ENCODE measurements at regions not wholly inside any gene's neighbourhood (a gene's known extent, or its start where the extent isn't known, plus 50 kb on each side); places are given as distances from the start of the nearest gene placed in this dataset.
"Not testable (repeated sequence)": the region's sequence is repeated elsewhere in the genome, so short reads cannot be mapped to it uniquely, and the experiment has no call there.

GRCh38 chr3:8328967-8329366, 172.7 kb upstream of the LMCD1 start:
- DNase-seq, result no peak
- H3K4me3 Mint-ChIP-seq, result no peak overlapping the region
- peak; percentile 69 for ATAC-seq
- peaks cover 27% of the 10 kb centered on the region for H3K4me1 Mint-ChIP-seq
- H3K27ac Mint-ChIP-seq, result peak overlapping the region; percentile 76
- no peaks in the 10 kb centered on the region for H3K9me3 ChIP-seq (ENCODE audit: control insufficient read depth, low read length, poor library complexity, severe bottlenecking)
- H3K27me3 Mint-ChIP-seq, result peaks cover 5% of the 10 kb centered on the region
- peaks cover 3% of the 10 kb centered on the region for H3K36me3 Mint-ChIP-seq (ENCODE audit: low read depth)

GRCh38 chr3:8329598-8329997, 172.0 kb upstream of the LMCD1 start:
- H3K9me3 ChIP-seq (ENCODE audit: control insufficient read depth, low read length, poor library complexity, severe bottlenecking), result no peaks in the 10 kb centered on the region
- Mint-ChIP-seq H3K27me3 (peaks cover 5% of the 10 kb centered on the region), H3K4me3 (peak overlapping the region; percentile 19), H3K27ac (peak overlapping the region; percentile 76), H3K4me1 (peaks cover 27% of the 10 kb centered on the region), H3K36me3 (ENCODE audit: low read depth) (peaks cover 3% of the 10 kb centered on the region)
- DNase-seq (no peak), ATAC-seq (no peak)

DNA sequence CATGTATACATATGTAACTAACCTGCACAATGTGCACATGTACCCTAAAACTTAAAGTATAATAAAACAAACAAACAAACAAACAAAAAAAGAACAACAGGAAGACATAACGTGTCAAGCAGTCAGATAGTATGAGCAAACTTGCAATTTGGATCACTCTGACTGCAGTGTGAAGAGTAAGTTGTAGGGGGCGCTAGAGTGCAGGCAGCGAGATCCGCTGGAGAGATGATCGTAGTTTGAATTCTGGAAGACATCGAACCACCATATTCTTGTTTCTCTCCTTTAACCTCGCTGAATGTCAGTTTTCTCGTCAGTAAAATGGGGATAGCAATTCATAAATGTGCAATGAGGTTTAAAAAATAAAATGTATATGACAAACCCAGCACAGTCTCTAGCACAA, 165.2 kb upstream of the LMCD1 start:
- H3K4me3 Mint-ChIP-seq, result no peak overlapping the region
- H3K4me1 Mint-ChIP-seq, result peaks cover 2% of the 10 kb centered on the region
- no peaks in the 10 kb centered on the region for H3K27me3 Mint-ChIP-seq
- ATAC-seq (no peak), DNase-seq (no peak)
- H3K27ac Mint-ChIP-seq, result no peak overlapping the region
- H3K9me3 ChIP-seq (ENCODE audit: control insufficient read depth, low read length, poor library complexity, severe bottlenecking), result no peaks in the 10 kb centered on the region
- no peaks in the 10 kb centered on the region for H3K36me3 Mint-ChIP-seq (ENCODE audit: low read depth)

- H3K9me3 ChIP-seq (ENCODE audit: control insufficient read depth, low read length, poor library complexity, severe bottlenecking), result no peaks in the 10 kb centered on the region
These were observed 163.2 kb upstream of the LMCD1 start for GRCh38 chr3:8338424-8338823.

GRCh38 chr3:8341821-8342247, 159.8 kb upstream of the LMCD1 start:
- Mint-ChIP-seq H3K4me1 (no peaks in the 10 kb centered on the region), H3K36me3 (ENCODE audit: low read depth) (no peaks in the 10 kb centered on the region), H3K4me3 (no peak overlapping the region), H3K27me3 (no peaks in the 10 kb centered on the region), H3K27ac (no peak overlapping the region)
- DNase-seq (no peak), ATAC-seq (no peak)
- no peaks in the 10 kb centered on the region for H3K9me3 ChIP-seq (ENCODE audit: control insufficient read depth, low read length, poor library complexity, severe bottlenecking)

More at GRCh38 chr3:8338424-8338823, 163.2 kb upstream of the LMCD1 start:
- no peaks in the 10 kb centered on the region for H3K4me1 Mint-ChIP-seq
- ATAC-seq, result no peak
- no peak overlapping the region for H3K27ac Mint-ChIP-seq
- H3K27me3 Mint-ChIP-seq, result no peaks in the 10 kb centered on the region
- no peak overlapping the region for H3K4me3 Mint-ChIP-seq
- no peaks in the 10 kb centered on the region for H3K36me3 Mint-ChIP-seq (ENCODE audit: low read depth)
- no peak for DNase-seq

DNA sequence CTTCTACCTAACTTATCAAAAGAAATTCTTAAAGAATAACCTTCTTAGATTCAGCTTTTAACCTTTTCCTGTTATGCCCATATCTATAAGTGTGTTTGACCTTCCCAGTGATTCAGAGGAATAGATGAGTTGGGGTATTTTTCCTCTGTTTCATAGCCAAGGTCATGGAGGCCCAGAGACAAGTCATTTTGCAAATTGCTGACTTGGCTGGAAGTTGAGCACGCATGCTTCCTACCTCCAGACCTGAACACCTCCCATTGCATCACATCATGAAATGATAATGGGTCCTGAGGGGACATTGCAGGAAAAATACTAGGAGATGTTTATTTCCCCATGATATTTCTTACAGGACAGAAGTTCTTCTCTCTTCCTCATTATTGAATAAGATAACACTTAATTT, 158.6 kb upstream of the LMCD1 start:
- no peaks in the 10 kb centered on the region for H3K9me3 ChIP-seq (ENCODE audit: control insufficient read depth, low read length, poor library complexity, severe bottlenecking)
- Mint-ChIP-seq H3K36me3 (ENCODE audit: low read depth) (no peaks in the 10 kb centered on the region), H3K27ac (no peak overlapping the region), H3K4me3 (no peak overlapping the region), H3K4me1 (no peaks in the 10 kb centered on the region), H3K27me3 (no peaks in the 10 kb centered on the region)
- ATAC-seq, result no peak
- no peak for DNase-seq

DNA sequence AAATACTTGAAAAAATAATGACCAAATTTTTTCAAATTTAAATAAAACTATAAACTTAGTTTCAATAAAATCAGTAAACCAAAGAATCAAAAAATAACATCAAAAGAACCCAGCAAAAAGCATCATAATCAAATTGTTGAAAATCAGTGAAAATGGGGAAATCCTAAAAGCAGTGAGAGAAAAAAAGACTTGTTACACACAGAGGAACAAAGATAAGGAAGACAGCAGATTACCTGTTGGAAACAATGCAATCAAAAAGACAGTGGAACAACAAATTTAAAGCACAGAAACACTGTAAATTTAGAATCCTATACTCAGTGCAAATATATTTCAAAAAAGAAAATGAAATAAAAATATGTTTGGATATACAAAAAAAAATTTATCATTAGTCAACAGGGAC, 156.2 kb upstream of the LMCD1 start:
- DNase-seq (no peak), ATAC-seq (no peak)
- H3K36me3 Mint-ChIP-seq (ENCODE audit: low read depth), result no peaks in the 10 kb centered on the region
- H3K27me3 Mint-ChIP-seq, result no peaks in the 10 kb centered on the region
- no peak overlapping the region for H3K4me3 Mint-ChIP-seq
- no peaks in the 10 kb centered on the region for H3K4me1 Mint-ChIP-seq
- no peak overlapping the region for H3K27ac Mint-ChIP-seq
- H3K9me3 ChIP-seq (ENCODE audit: control insufficient read depth, low read length, poor library complexity, severe bottlenecking), result no peaks in the 10 kb centered on the region

DNA sequence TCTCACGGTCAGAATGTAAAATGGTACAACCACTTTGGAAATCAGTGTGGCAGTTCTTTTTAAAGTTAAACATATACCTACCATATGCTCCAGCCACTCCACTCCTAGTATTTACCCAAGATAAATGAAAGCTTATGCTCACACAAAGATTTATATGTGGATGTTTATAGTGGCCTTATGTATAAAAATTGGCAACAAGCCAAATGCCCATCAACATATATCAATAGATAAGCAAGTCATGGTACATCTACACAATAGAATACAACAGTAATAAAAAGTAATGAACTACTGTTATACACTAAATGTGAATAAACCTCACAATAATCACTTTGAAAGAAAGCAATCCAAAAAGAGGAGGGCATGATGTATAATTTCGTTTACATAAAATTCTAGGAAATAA, 153.5 kb upstream of the LMCD1 start:
- no peak for DNase-seq
- Mint-ChIP-seq H3K4me3 (no peak overlapping the region), H3K36me3 (ENCODE audit: low read depth) (no peaks in the 10 kb centered on the region), H3K27ac (no peak overlapping the region), H3K27me3 (no peaks in the 10 kb centered on the region), H3K4me1 (no peaks in the 10 kb centered on the region)
- H3K9me3 ChIP-seq (ENCODE audit: control insufficient read depth, low read length, poor library complexity, severe bottlenecking), result no peaks in the 10 kb centered on the region
- no peak for ATAC-seq

GRCh38 chr3:8352475-8352874, 149.1 kb upstream of the LMCD1 start:
- peak overlapping the region; percentile 4 for H3K27ac Mint-ChIP-seq
- peaks cover 6% of the 10 kb centered on the region for H3K4me1 Mint-ChIP-seq
- no peak for ATAC-seq
- no peak overlapping the region for H3K4me3 Mint-ChIP-seq
- DNase-seq, result no peak
- no peaks in the 10 kb centered on the region for H3K27me3 Mint-ChIP-seq
- H3K36me3 Mint-ChIP-seq (ENCODE audit: low read depth), result no peaks in the 10 kb centered on the region
- no peaks in the 10 kb centered on the region for H3K9me3 ChIP-seq (ENCODE audit: control insufficient read depth, low read length, poor library complexity, severe bottlenecking)

- no peak for ATAC-seq
- H3K4me1 Mint-ChIP-seq, result peaks cover 8% of the 10 kb centered on the region
These were observed 148.3 kb upstream of the LMCD1 start for GRCh38 chr3:8353364-8353763.

DNA sequence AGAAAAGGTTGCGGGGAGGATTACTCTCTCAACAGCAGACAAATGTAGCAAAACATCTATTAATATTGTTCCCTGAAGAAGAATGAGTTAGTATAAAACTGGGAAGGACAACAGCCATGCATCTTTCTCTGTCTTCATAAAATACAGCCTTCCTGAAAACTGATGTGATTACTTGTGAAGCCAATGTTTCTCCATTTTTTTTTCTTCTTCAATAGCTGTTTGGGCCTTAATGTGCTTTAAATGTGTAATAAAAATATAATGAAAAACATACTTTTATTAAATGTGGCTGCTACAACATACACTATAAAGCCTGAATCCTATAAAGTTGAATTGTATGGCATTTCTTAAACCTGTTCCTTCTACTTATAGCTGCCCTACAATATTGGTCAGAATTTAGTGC, 146.3 kb upstream of the LMCD1 start:
- peak overlapping the region; percentile 96 for H3K27ac Mint-ChIP-seq
- H3K36me3 Mint-ChIP-seq (ENCODE audit: low read depth), result peaks cover 2% of the 10 kb centered on the region
- H3K4me1 Mint-ChIP-seq, result peaks cover 8% of the 10 kb centered on the region
- no peak for ATAC-seq
- H3K27me3 Mint-ChIP-seq, result no peaks in the 10 kb centered on the region
- H3K9me3 ChIP-seq (ENCODE audit: control insufficient read depth, low read length, poor library complexity, severe bottlenecking), result peaks cover 6% of the 10 kb centered on the region
- H3K4me3 Mint-ChIP-seq, result peak overlapping the region; percentile 0
- no peak for DNase-seq

More at GRCh38 chr3:8353364-8353763, 148.3 kb upstream of the LMCD1 start:
- no peaks in the 10 kb centered on the region for H3K27me3 Mint-ChIP-seq
- peak overlapping the region; percentile 4 for H3K27ac Mint-ChIP-seq
- DNase-seq, result no peak
- H3K9me3 ChIP-seq (ENCODE audit: control insufficient read depth, low read length, poor library complexity, severe bottlenecking), result no peaks in the 10 kb centered on the region
- H3K36me3 Mint-ChIP-seq (ENCODE audit: low read depth), result peaks cover 2% of the 10 kb centered on the region
- no peak overlapping the region for H3K4me3 Mint-ChIP-seq

GRCh38 chr3:8356066-8356465, 145.6 kb upstream of the LMCD1 start:
- H3K36me3 Mint-ChIP-seq (ENCODE audit: low read depth); H3K9me3 ChIP-seq (ENCODE audit: control insufficient read depth, low read length, poor library complexity, severe bottlenecking); ATAC-seq; H3K27me3 Mint-ChIP-seq; DNase-seq; H3K4me3 Mint-ChIP-seq; H3K4me1 Mint-ChIP-seq: not testable (repeated sequence)
- H3K27ac Mint-ChIP-seq, result peak overlapping the region; percentile 96

DNA sequence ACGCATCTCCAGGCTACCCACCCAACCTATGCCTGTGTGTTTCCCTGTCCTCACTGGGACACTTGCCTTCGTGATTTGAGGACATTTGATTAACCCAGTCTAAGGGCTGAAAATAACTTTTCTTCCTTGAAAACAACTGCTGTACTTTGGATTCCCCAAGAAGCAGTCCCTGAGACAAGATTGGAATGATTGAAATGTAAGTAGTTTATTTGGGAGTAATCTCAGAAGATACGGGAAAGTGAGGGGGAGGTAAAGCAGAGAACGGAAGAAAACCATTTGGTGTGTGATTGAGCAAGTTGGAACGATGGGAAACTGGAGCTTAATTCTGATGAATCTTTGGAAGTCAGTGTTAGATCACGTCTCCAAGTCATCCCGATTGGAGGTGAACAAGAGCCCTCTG, 143.8 kb upstream of the LMCD1 start:
- DNase-seq (no peak), ATAC-seq (no peak)
- peak overlapping the region; percentile 96 for H3K27ac Mint-ChIP-seq
- H3K4me3 Mint-ChIP-seq, result peak overlapping the region; percentile 51
- peaks cover 4% of the 10 kb centered on the region for H3K36me3 Mint-ChIP-seq (ENCODE audit: low read depth)
- H3K4me1 Mint-ChIP-seq, result peaks cover 8% of the 10 kb centered on the region
- H3K9me3 ChIP-seq (ENCODE audit: control insufficient read depth, low read length, poor library complexity, severe bottlenecking), result peaks cover 6% of the 10 kb centered on the region
- no peaks in the 10 kb centered on the region for H3K27me3 Mint-ChIP-seq

GRCh38 chr3:8359133-8359532, 142.5 kb upstream of the LMCD1 start:
- H3K9me3 ChIP-seq (ENCODE audit: control insufficient read depth, low read length, poor library complexity, severe bottlenecking), result peaks cover 6% of the 10 kb centered on the region
- Mint-ChIP-seq H3K27ac (peak overlapping the region; percentile 96), H3K27me3 (no peaks in the 10 kb centered on the region), H3K36me3 (ENCODE audit: low read depth) (peaks cover 4% of the 10 kb centered on the region), H3K4me1 (peaks cover 8% of the 10 kb centered on the region), H3K4me3 (no peak overlapping the region)
- DNase-seq (no peak), ATAC-seq (no peak)
